Omental fat pad (tissue), 3 donors: ENCODE measurements at regions not wholly inside any gene's neighbourhood (a gene's known extent, or its start where the extent isn't known, plus 50 kb on each side); places are given as distances from the start of the nearest gene placed in this dataset.

Experiments used
- ATAC-seq: fragments of 150-250 bp; one replicate; pipeline ENCODE4 v1.9.1; 2016; ENCODE audit warnings: mild to moderate bottlenecking, moderate library complexity; ENCODE audit not compliant: low FRiP score
- DNase-seq: peaks from one replicate; pipeline ENCODE4 v3.0.0-alpha.2; 2019; ENCODE audit warnings: low spot score
- CTCF ChIP-seq, 3 donors: fragments of 450-650 bp; IDR thresholded peaks; one replicate each; pipeline ENCODE4 v1.5.1; 2016 to 2017; ENCODE audit warnings: antibody characterized with exemption in 3 of 3, mild to moderate bottlenecking in 3 of 3, moderate library complexity in 2 of 3

GRCh38 chr4:111685205-111685604, 460.0 kb upstream of the FAM241A start:
- ATAC-seq: no peak
- no peak for TF ChIP-seq CTCF (IDR thresholded peaks at IDR 0.05)

DNA sequence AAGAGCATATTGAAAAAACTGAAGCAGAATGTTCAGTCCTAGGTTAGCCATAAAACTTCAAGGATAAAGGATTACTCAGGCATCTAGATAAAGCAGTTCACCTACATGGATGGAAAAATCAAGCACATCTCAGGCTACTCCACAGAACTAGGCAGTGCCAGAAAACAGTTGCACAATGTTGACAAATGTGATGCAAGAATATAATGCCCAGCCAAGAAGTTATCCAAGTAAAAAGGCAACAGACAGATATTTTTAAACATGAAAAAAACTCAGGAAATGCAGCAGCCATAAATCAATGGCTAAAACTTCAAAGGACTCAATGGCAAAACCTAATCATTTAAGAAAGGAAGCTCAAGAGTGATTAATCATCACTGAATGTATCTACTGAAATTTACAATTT, 456.0 kb upstream of the FAM241A start:
- no peak for DNase-seq
- ATAC-seq: peak; percentile 97
- TF ChIP-seq CTCF (IDR thresholded peaks at IDR 0.05): no peak

More at GRCh38 chr4:111685205-111685604, 460.0 kb upstream of the FAM241A start:
- DNase-seq: no peak

DNA sequence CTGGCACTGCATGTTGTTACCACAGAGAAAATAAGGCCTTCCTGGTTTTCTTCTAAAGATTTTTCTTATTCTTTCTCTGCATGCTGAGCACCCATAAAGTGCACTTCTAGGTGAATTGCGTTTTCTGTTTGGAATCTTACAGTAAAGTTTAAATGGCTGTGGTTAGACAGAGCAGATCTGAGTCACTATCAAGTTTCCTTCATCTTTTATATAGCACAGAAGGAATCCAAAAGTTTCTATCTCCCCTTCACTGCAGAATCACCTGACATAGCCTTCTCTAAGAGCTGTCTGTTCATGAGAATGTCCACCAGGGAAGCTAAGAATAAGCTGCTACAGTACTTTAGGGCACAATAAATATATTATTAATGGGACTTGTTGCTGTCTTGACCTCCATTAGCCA, 455.5 kb upstream of the FAM241A start:
- no peak for TF ChIP-seq CTCF (IDR thresholded peaks at IDR 0.05)
- DNase-seq (no peak), ATAC-seq (peak; percentile 46)

GRCh38 chr4:111693758-111694157, 451.5 kb upstream of the FAM241A start:
- DNase-seq (no peak), ATAC-seq (no peak)
- TF ChIP-seq CTCF (IDR thresholded peaks at IDR 0.05): no peak

DNA sequence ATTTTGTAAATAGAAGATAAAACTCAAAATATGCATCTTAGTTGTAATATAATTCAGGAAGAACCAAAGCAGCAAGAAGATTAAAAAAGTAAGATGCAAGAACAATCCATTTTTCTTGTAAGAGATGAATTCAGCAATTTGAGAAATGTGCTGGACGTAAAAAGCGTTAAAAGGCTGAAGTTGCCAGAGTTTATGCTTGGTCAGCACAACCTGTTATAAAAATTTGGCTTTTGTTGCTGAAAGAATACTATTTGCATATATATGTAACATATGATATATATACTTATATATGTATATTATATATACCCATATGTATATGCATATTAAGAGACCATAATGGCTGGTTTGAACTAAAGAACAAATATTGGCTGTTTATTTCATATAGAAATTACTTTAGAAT, 449.6 kb upstream of the FAM241A start:
- DNase-seq: no peak
- ATAC-seq: no peak
- no peak for TF ChIP-seq CTCF (IDR thresholded peaks at IDR 0.05)

DNA sequence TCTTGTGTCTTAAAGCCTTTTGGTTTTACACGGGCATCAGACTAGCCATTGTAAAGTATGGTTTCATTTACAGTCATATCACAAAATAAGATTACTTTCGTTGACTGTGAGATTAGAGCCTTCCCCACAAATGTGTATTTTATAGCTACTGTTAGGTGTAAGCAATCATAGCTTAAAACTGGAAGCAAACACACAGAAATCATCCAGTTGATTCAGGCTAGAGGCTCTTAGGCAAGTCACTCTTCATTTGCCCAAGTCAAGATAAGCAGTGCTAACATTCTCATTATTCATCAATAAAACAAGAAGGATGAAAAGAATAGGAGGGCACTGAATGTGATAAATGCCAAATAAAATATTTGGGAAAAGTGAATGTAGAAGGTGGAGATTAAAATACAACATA, 448.7 kb upstream of the FAM241A start:
- TF ChIP-seq CTCF (IDR thresholded peaks at IDR 0.05): no peak
- no peak for DNase-seq
- no peak for ATAC-seq

DNA sequence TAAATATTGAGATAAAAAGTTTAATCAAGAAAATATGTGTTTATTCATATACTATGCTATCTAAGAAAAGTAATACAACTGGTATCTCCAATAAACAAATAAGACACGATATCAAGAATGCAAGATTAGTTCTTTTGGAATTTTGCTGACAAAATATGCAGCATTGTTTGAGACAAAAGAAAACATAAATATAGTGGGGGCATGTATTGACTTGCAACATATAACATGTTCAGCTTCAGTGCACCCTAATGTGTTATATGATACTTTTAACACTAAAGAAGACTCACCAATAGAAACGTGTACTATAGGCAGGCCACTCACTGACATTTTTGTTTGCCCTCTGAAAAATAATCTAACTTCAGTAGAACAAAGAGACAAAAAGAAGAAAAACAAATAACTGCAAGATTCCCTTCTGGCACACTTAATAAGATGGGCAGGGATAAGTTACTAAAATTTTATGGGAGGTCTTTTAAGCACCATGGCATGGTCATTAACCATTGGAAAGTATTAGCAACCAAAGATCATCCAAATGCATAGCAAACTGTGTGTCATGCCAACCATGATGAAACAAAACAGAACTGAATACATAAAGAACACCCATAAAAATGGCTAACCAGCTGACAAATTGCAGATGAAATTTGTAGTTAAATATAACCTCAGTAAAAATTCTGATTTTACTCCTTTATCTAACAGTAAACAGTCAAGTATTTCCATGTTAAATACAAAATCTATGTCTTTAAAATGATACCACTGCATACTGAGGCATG, 447.9 kb upstream of the FAM241A start:
- ATAC-seq (no peak), DNase-seq (no peak)
- TF ChIP-seq CTCF (IDR thresholded peaks at IDR 0.05): no peak
